ENCODE measurements at regions not wholly inside any gene's neighbourhood (a gene's known extent, or its start where the extent isn't known, plus 50 kb on each side); places are given as distances from the start of the nearest gene placed in this dataset.

- FAIRE-seq (no peak), DNase-seq (ENCODE audit: insufficient read length, low spot score) (no peak)
Measured at GRCh38 chr7:42987648-42988214, 55.6 kb downstream of the MRPL32 start.

- FAIRE-seq (no peak), DNase-seq (ENCODE audit: insufficient read length, low spot score) (no peak)
Measured at GRCh38 chr7:42991024-42991423, 58.8 kb downstream of the MRPL32 start.

GRCh38 chr7:42991913-42992591 lies 59.9 kb downstream of the MRPL32 start:
- FAIRE-seq (no peak), DNase-seq (ENCODE audit: insufficient read length, low spot score) (no peak)

GRCh38 chr7:42993038-42993437 lies 60.9 kb downstream of the MRPL32 start:
- FAIRE-seq: no peak

DNA sequence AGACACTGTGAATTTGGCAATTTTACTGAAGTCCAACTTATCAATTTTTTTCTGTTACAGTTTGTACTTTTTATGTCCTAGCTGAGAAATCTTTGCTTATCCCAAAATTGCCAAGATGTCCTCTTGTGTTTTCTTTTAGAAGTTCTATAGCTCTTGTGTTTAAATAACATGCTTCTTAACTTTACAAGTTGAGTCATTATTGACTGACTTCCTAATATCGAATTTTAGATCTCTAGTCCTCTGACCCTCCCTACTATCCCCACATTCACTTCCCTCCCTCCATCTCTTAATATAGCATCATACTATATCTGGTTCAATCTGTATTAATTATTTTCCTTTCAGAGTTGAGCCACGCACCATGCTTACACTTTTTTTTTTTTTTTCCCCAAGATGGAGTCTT lies 61.9 kb downstream of the MRPL32 start:
- no peak for DNase-seq (ENCODE audit: insufficient read length, low spot score)
- no peak for FAIRE-seq

More at GRCh38 chr7:42993038-42993437, 60.9 kb downstream of the MRPL32 start:
- DNase-seq (ENCODE audit: insufficient read length, low spot score): no peak

- no peak for DNase-seq (ENCODE audit: insufficient read length, low spot score)
- FAIRE-seq: no peak
Measured at GRCh38 chr7:42997611-42998010, 65.4 kb downstream of the MRPL32 start.

GRCh38 chr7:43004082-43004481 lies 71.9 kb downstream of the MRPL32 start:
- FAIRE-seq (no peak), DNase-seq (ENCODE audit: insufficient read length, low spot score) (no peak)

DNA sequence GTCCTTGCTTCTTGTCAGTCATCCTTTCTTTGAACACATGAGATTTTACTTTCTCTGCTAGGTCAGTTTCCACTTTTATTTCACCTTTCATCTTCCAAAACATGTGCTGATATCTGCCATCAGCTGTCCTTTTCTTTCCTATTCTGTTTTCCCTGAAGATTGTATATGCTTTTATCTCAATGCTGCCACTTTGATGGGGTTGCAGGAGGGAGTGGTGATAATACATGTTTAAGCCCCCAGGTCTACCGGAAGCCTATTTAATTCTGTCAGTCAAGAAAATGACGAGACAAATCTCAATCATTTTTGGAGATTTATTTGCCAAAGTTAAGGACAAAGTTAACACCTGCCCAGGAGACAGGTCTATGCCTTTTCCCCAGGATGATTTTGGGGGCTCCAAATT lies 73.8 kb downstream of the MRPL32 start:
- DNase-seq (ENCODE audit: insufficient read length, low spot score): no peak
- FAIRE-seq: no peak

DNA sequence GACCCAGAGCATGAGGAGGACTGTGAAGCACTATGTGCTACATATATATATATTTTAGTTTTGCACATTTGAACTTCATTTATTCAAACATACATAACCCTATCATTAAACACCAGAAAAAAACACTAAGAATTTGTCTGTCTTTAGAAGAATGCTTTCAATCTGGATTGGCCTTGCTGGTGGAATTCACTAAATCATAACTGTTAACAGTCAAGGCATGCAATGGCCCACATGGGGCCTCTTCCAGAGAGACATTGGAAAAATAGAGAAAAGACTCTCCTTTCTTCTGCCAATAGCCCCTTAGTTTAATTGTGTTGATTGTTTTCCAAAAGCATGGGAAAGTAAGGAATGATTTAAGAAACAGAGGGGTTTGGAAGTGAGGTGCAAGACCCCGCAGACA lies 77.9 kb downstream of the MRPL32 start:
- FAIRE-seq: no peak
- no peak for DNase-seq (ENCODE audit: insufficient read length, low spot score)

DNA sequence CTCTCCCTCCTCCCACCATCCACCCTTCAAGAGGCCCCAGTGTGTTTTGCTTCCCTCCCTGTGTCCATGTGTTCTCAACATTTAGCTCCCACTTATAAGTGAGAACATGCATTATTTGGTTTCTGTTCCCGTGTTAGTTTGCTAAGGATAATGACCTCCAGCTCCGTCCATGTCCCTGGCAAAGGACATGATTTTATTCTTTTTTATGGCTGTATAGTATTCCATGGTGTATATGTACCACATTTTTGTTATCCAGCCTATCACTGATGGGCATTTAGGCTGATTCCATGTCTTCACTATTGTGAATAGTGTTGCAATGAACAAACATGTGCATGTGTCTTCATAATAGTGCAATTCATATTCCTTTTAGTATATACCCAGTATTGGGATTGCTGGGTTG lies 79.7 kb downstream of the MRPL32 start:
- DNase-seq (ENCODE audit: insufficient read length, low spot score) (no peak), FAIRE-seq (no peak)

- no peak for FAIRE-seq
- DNase-seq (ENCODE audit: insufficient read length, low spot score): no peak
Measured at GRCh38 chr7:43014406-43014805, 82.2 kb downstream of the MRPL32 start.

DNA sequence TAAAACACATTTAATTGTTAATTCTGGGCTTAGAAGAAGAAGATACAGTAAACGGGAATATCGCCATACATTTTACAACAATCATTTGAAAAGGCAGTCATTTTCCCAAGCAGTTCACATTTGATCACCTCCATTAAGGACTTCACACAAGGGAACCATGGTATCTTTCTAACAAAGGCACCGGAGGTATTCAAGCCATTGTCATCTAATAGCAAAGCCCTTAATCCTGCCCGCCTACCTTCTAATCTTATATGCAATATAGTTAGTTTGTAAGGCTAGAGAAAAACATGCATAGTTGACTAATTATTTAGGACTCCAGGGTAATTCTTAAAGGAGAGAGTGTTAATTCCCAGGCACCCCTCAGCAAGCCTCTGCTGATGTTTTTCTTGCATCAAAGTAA lies 83.1 kb downstream of the MRPL32 start:
- DNase-seq (ENCODE audit: insufficient read length, low spot score) (no peak), FAIRE-seq (no peak)

DNA sequence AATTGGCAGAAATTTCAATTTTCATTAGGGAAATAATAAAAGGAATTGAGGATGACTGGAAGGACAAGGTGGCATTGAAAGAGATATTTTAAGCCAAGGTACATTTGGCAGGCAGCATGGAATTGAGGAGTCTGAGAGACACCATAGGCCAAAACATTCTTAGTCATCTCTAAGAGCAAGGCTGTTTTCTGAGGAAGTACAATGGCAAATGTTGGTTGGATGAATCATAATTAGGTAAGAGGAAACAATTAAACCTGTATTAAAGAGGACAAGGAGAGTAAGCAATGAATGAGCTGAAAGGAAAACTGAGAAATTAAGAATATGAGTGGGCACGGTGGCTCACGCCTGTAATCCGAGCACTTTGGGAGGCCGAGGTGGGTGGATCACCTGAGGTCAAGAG lies 86.3 kb downstream of the MRPL32 start:
- no peak for FAIRE-seq
- DNase-seq (ENCODE audit: insufficient read length, low spot score): no peak

GRCh38 chr7:43021431-43021830 lies 89.3 kb downstream of the MRPL32 start:
- FAIRE-seq (no peak), DNase-seq (ENCODE audit: insufficient read length, low spot score) (no peak)

GRCh38 chr7:43022008-43022407 lies 89.8 kb downstream of the MRPL32 start:
- FAIRE-seq (no peak), DNase-seq (ENCODE audit: insufficient read length, low spot score) (no peak)

- DNase-seq (ENCODE audit: insufficient read length, low spot score) (no peak), FAIRE-seq (no peak)
Measured at GRCh38 chr7:43033369-43033768, 79.1 kb upstream of the HECW1 start.

GRCh38 chr7:43034535-43035002 lies 77.9 kb upstream of the HECW1 start:
- DNase-seq (ENCODE audit: insufficient read length, low spot score) (no peak), FAIRE-seq (no peak)

GRCh38 chr7:43037531-43037930 lies 74.9 kb upstream of the HECW1 start:
- no peak for FAIRE-seq
- no peak for DNase-seq (ENCODE audit: insufficient read length, low spot score)

DNA sequence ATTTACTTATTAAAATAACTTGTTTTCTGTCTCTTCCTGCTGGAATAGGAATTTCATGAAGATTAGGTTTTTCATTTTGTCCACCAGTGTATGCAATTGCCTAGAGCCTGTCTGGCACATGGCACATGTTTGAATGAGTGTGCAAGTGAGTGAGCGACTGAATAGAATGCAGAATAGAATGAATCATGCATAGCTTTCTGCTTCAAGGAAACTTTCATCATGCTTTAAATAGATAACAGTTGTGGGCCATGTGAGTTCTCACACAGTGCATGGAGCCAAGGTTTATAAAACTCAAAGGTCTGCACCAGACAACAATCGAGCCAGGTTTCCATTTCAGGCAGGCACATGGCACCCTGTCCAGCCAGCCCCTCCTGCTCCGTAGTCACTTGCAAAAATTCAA lies 74.2 kb upstream of the HECW1 start:
- DNase-seq (ENCODE audit: insufficient read length, low spot score) (no peak), FAIRE-seq (no peak)

- no peak for FAIRE-seq
Measured at GRCh38 chr7:43039346-43039745, 73.1 kb upstream of the HECW1 start.

GRCh38 chr7:43040461-43040860 lies 72.0 kb upstream of the HECW1 start:
- FAIRE-seq: no peak

More at GRCh38 chr7:43039346-43039745, 73.1 kb upstream of the HECW1 start:
- DNase-seq (ENCODE audit: insufficient read length, low spot score): no peak

GRCh38 chr7:43041105-43041504 lies 71.3 kb upstream of the HECW1 start:
- DNase-seq (ENCODE audit: insufficient read length, low spot score) (no peak), FAIRE-seq (no peak)

More at GRCh38 chr7:43040461-43040860, 72.0 kb upstream of the HECW1 start:
- no peak for DNase-seq (ENCODE audit: insufficient read length, low spot score)

GRCh38 chr7:43041724-43042123 lies 70.7 kb upstream of the HECW1 start:
- FAIRE-seq (no peak), DNase-seq (ENCODE audit: insufficient read length, low spot score) (no peak)
